ENCODE measurements at regions not wholly inside any gene's neighbourhood (a gene's known extent, or its start where the extent isn't known, plus 50 kb on each side); places are given as distances from the start of the nearest gene placed in this dataset.
"Not testable (repeated sequence)": the region's sequence is repeated elsewhere in the genome, so short reads cannot be mapped to it uniquely, and the experiment has no call there.

GRCh38 chr5:35561396-35561795 lies 56.3 kb upstream of the SPEF2 start:
- no peak for DNase-seq

GRCh38 chr5:35557748-35558147 lies 59.9 kb upstream of the SPEF2 start:
- DNase-seq = no peak

GRCh38 chr5:35557199-35557598 lies 60.5 kb upstream of the SPEF2 start:
- DNase-seq = no peak

GRCh38 chr5:35554016-35554415 lies 63.6 kb upstream of the SPEF2 start:
- no peak for DNase-seq

GRCh38 chr5:35545190-35545589 lies 72.5 kb upstream of the SPEF2 start:
- no peak for DNase-seq

- DNase-seq = no peak
These were observed 74.3 kb upstream of the SPEF2 start for GRCh38 chr5:35543408-35543807.

GRCh38 chr5:35540002-35540401 lies 77.7 kb upstream of the SPEF2 start:
- no peak for DNase-seq

- no peak for DNase-seq
These were observed 79.3 kb upstream of the SPEF2 start for GRCh38 chr5:35538198-35538931.

- no peak for DNase-seq
These were observed 84.5 kb upstream of the SPEF2 start for GRCh38 chr5:35533156-35533555.

GRCh38 chr5:35531553-35531952 lies 86.1 kb upstream of the SPEF2 start:
- not testable (repeated sequence) for DNase-seq

- no peak for DNase-seq
These were observed 99.6 kb upstream of the SPEF2 start for GRCh38 chr5:35518104-35518503.

GRCh38 chr5:35516271-35516670 lies 101.4 kb upstream of the SPEF2 start:
- no peak for DNase-seq

- no peak for DNase-seq
These were observed 104.1 kb upstream of the SPEF2 start for GRCh38 chr5:35513612-35514011.

GRCh38 chr5:35502206-35502605 lies 115.5 kb upstream of the SPEF2 start:
- DNase-seq = no peak

GRCh38 chr5:35488791-35489190 lies 128.9 kb upstream of the SPEF2 start:
- DNase-seq = no peak

- no peak for DNase-seq
These were observed 129.6 kb upstream of the SPEF2 start for GRCh38 chr5:35488055-35488454.

- DNase-seq = no peak
These were observed 130.2 kb upstream of the SPEF2 start for GRCh38 chr5:35487233-35488025.

GRCh38 chr5:35485487-35485886 lies 132.2 kb upstream of the SPEF2 start:
- DNase-seq = no peak

GRCh38 chr5:35484241-35484640 lies 133.4 kb upstream of the SPEF2 start:
- DNase-seq = no peak

- no peak for DNase-seq
These were observed 133.9 kb upstream of the SPEF2 start for GRCh38 chr5:35483780-35484179.

GRCh38 chr5:35483191-35483590 lies 134.5 kb upstream of the SPEF2 start:
- DNase-seq = no peak

GRCh38 chr5:35482167-35482755 lies 135.4 kb upstream of the SPEF2 start:
- no peak for DNase-seq
